HepG2 (cell line): ENCODE measurements at regions not wholly inside any gene's neighbourhood (a gene's known extent, or its start where the extent isn't known, plus 50 kb on each side); places are given as distances from the start of the nearest gene placed in this dataset.

Experiments used
- ATAC-seq: fragments of 200-7000 bp; cut with Tn5 transposase; 3 replicates; pipeline ENCODE4 v1.9.1; 2020; ENCODE audit warnings: mild to moderate bottlenecking, moderate library complexity
- BruUV-seq: library from RNA; stranded (reverse); fragments of 400-500 nt; replicated peaks from 2 replicates; lab custom pipeline; 2021; lab: Mats Ljungman, UMichigan
- CTCF ChIA-PET: fragments of 300-600 bp; formaldehyde crosslinking; extraction: SDS; loops from one replicate; lab custom pipeline; 2021; ENCODE audit warnings: low total read pairs, inconsistent platforms, low intra/inter-chr PET ratio; lab: Yijun Ruan, JAX
- POLR2A ChIA-PET: fragments of 350-600 bp; sonication (Branson Sonifier 250); formaldehyde crosslinking; loops from one replicate; lab custom pipeline; 2020; ENCODE audit warnings: antibody characterized with exemption, inconsistent platforms; lab: Yijun Ruan, JAX
- DNase-seq: peaks from one replicate; pipeline ENCODE4 v3.0.0-alpha.2; 2015; ENCODE audit warnings: low spot score
- FAIRE-seq: peaks from 3 replicates; lab custom pipeline; 2011; peaks lifted over from hg19 to GRCh38; lab: Jason Lieb, UNC
- H2AFZ ChIP-seq: one replicate; pipeline ENCODE4 v1.6.1; 2011; ENCODE audit warnings: low read length, inconsistent platforms
- H3K27ac ChIP-seq: fragments of 300-600 bp; 3 replicates; pipeline ENCODE4 v1.8.0; 2011; ENCODE audit warnings: mixed run types, mild to moderate bottlenecking, mixed read lengths, low read length, inconsistent platforms; ENCODE audit not compliant: insufficient read depth; ENCODE audit errors: extremely low read length
- H3K27me3 ChIP-seq, 2 experiments: fragments of 200-600 bp in 1 of 2; 2 replicates in 1 of 2; 3 replicates in 1 of 2; pipeline versions ENCODE4 v1.6.0 to v1.8.0; 2011; ENCODE audit warnings: low read length in 2 of 2, mild to moderate bottlenecking in 2 of 2, moderate library complexity in 2 of 2, inconsistent platforms in 1 of 2; ENCODE audit not compliant: insufficient read depth in 2 of 2, control insufficient read depth in 1 of 2
- H3K36me3 ChIP-seq, 2 experiments: fragments of 200-600 bp in 1 of 2; replicated peaks in 1 of 2; 2 replicates in 1 of 2; 3 replicates in 1 of 2; pipeline versions ENCODE4 v1.5.1 to v1.8.0; 2011; ENCODE audit warnings: low read length in 2 of 2, inconsistent platforms in 1 of 2; ENCODE audit not compliant: insufficient read depth in 2 of 2, control insufficient read depth in 1 of 2
- H3K4me1 ChIP-seq: 2 replicates; pipeline ENCODE4 v1.5.1; 2012; ENCODE audit warnings: low read length, inconsistent platforms; ENCODE audit not compliant: insufficient read depth
- H3K4me2 ChIP-seq: 2 replicates; pipeline ENCODE4 v1.6.0; 2011; ENCODE audit warnings: low read depth, low read length, inconsistent platforms
- H3K4me3 ChIP-seq, 3 experiments: fragments of 200-600 bp in 1 of 3; sonication (generic), shearing (Covaris generic) in 1 of 3; replicated peaks in 1 of 3; 2 replicates each; pipeline ENCODE4 v1.5.1; 2011 to 2016; ENCODE audit warnings: low read length in 3 of 3, inconsistent platforms in 2 of 3, low read depth in 2 of 3, mild to moderate bottlenecking in 2 of 3, control low read depth in 1 of 3, mixed read lengths in 1 of 3; ENCODE audit not compliant: insufficient read depth in 1 of 3
- H3K79me2 ChIP-seq: one replicate; pipeline ENCODE4 v1.6.1; 2011; ENCODE audit warnings: low read length, inconsistent platforms; ENCODE audit not compliant: insufficient read depth
- H3K9ac ChIP-seq: 2 replicates; pipeline ENCODE4 v1.6.0; 2011; ENCODE audit warnings: mild to moderate bottlenecking, low read depth, low read length, inconsistent platforms; ENCODE audit not compliant: insufficient read depth
- H3K9me3 ChIP-seq: 2 replicates; pipeline ENCODE4 v1.5.1; 2012; ENCODE audit warnings: mild to moderate bottlenecking, low read length
- H4K20me1 ChIP-seq: 2 replicates; pipeline ENCODE4 v1.6.0; 2011; ENCODE audit warnings: inconsistent platforms, mild to moderate bottlenecking, low read length, moderate library complexity; ENCODE audit not compliant: insufficient read depth
- ATRX ChIP-seq: sonication (generic); formaldehyde crosslinking; IDR thresholded peaks from 2 replicates; pipeline ENCODE4 v1.4.0; 2020; ENCODE audit warnings: missing genetic modification reagents, borderline replicate concordance
- CBFB ChIP-seq: sonication (generic); formaldehyde crosslinking; IDR thresholded peaks from 2 replicates; pipeline ENCODE4 v1.4.0; 2020; ENCODE audit warnings: missing genetic modification reagents
- NBN ChIP-seq: fragments of 450-650 bp; conservative IDR thresholded peaks from 2 replicates; pipeline ENCODE4 v1.6.1; 2017
- ZFP36L1 ChIP-seq: sonication (generic); formaldehyde crosslinking; IDR thresholded peaks from 2 replicates; pipeline ENCODE4 v1.8.0; 2022; ENCODE audit warnings: mild to moderate bottlenecking, missing genetic modification reagents, moderate library complexity
- ZMYM4 ChIP-seq: sonication (generic); formaldehyde crosslinking; IDR thresholded peaks from 2 replicates; pipeline ENCODE4 v1.8.1; 2023; ENCODE audit warnings: mild to moderate bottlenecking, missing genetic modification reagents
- ZNF256 ChIP-seq: sonication (generic); formaldehyde crosslinking; conservative IDR thresholded peaks from 2 replicates; pipeline ENCODE4 v1.4.0; 2020; ENCODE audit warnings: missing genetic modification reagents
- WGBS: methylation state at CpG from one replicate; pipeline ENCODE4 v1.1.6; 2017; ENCODE audit warnings: low lambda C conversion rate; 5-methylcytosine and 5-hydroxymethylcytosine counted together
- in situ Hi-C: cut with HindIII; loops from 2 replicates; pipeline ENCODE4 v1.10.0; 2017; ENCODE audit warnings: low pct_unique_long_range_greater_than_20kb; ENCODE audit not compliant: extremely low pct_ligation_motif_present
- intact Hi-C: fragments of 100-400 bp; cut with micrococcal nuclease; formaldehyde crosslinking; loops from one replicate; pipeline ENCODE4 v1.10.0; 2022; ENCODE audit not compliant: unreplicated experiment
- TF ChIP-seq, protein P1 (sequence below): sonication (generic); formaldehyde crosslinking; IDR thresholded peaks from 2 replicates; pipeline ENCODE4 v1.4.0; 2020; ENCODE audit warnings: missing genetic modification reagents, low read depth, mild to moderate bottlenecking, borderline replicate concordance
- TF ChIP-seq, protein P2 (sequence below): sonication (generic); formaldehyde crosslinking; IDR thresholded peaks from 2 replicates; pipeline ENCODE4 v1.8.1; 2023; ENCODE audit warnings: mild to moderate bottlenecking, missing genetic modification reagents

DNA sequence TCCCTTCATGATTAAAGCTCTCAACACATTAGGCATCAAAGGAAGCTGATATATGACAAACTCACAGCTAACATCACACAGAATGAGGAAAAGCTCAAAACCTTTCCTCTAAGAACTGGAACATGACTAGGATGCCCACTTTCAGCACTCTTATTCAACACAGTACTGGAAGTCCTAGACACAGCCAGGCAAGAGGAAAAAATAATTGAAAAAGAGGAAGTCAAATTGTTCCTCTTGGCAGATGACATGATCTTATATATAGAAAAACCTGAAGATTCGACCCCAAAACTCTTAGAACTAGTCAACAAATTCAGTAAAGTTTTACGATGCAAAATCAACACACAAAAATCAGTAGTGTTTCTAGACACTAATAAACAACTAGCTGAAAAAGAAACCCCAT, 144.3 kb upstream of the NREP start:
- CTCF ChIA-PET = no interaction called here
- Histone ChIP-seq H4K20me1 (no peaks in the 10 kb centered on the region), H3K4me3 (no peak overlapping the region), H3K27ac (no peak overlapping the region), H3K79me2 (no peaks in the 10 kb centered on the region), H3K27me3 (no peaks in the 10 kb centered on the region), H2AFZ (no peak overlapping the region), H3K4me2 (no peak overlapping the region), H3K4me1 (no peaks in the 10 kb centered on the region), H3K9me3 (no peaks in the 10 kb centered on the region), H3K36me3 (no peaks in the 10 kb centered on the region), H3K9ac (no peak overlapping the region)
- TF ChIP-seq CBFB (no peak), ZFP36L1 (CRISPR knock-in tag) (no peak), ZMYM4 (no peak), NBN (no peak), ZNF256 (CRISPR knock-in tag) (no peak), ATRX (no peak)
- TF ChIP-seq, protein P1, sequence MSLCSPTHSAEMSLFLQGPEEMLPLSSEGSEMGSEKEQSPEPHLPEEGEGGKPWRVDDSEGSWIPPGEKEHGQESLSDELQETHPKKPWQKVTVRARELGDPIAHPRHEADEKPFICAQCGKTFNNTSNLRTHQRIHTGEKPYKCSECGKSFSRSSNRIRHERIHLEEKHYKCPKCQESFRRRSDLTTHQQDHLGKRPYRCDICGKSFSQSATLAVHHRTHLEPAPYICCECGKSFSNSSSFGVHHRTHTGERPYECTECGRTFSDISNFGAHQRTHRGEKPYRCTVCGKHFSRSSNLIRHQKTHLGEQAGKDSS (CRISPR knock-in tag) = no peak
- TF ChIP-seq, protein P2, sequence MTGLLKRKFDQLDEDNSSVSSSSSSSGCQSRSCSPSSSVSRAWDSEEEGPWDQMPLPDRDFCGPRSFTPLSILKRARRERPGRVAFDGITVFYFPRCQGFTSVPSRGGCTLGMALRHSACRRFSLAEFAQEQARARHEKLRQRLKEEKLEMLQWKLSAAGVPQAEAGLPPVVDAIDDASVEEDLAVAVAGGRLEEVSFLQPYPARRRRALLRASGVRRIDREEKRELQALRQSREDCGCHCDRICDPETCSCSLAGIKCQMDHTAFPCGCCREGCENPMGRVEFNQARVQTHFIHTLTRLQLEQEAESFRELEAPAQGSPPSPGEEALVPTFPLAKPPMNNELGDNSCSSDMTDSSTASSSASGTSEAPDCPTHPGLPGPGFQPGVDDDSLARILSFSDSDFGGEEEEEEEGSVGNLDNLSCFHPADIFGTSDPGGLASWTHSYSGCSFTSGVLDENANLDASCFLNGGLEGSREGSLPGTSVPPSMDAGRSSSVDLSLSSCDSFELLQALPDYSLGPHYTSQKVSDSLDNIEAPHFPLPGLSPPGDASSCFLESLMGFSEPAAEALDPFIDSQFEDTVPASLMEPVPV (CRISPR knock-in tag) = no peak
- intact Hi-C loops = no loop called here
- ATAC-seq (no peak), FAIRE-seq (no peak), DNase-seq (no peak)
- 0% methylated on average over 2 of the region's 2 CpGs for WGBS
- no TSS peak for BruUV-seq
- in situ Hi-C loops = no loop called here
- POLR2A ChIA-PET = no interaction called here
